GM12865 (cell line): ENCODE measurements at regions not wholly inside any gene's neighbourhood (a gene's known extent, or its start where the extent isn't known, plus 50 kb on each side); places are given as distances from the start of the nearest gene placed in this dataset.

ENCODE experiments used
- DNase-seq: peaks from one replicate; pipeline ENCODE4 v3.0.0; 2010; ENCODE audit warnings: low read depth
- H3K4me3 ChIP-seq: 2 replicates; pipeline ENCODE4 v1.5.1; 2011; ENCODE audit warnings: mild to moderate bottlenecking, low read depth, low read length, control low read depth
- TF ChIP-seq, protein P1 (sequence below): IDR thresholded peaks from 2 replicates; pipeline ENCODE4 v1.5.1; 2011; ENCODE audit warnings: low read length, control low read depth, low read depth, inconsistent platforms; ENCODE audit not compliant: insufficient read depth; ENCODE audit errors: missing control alignments

DNA sequence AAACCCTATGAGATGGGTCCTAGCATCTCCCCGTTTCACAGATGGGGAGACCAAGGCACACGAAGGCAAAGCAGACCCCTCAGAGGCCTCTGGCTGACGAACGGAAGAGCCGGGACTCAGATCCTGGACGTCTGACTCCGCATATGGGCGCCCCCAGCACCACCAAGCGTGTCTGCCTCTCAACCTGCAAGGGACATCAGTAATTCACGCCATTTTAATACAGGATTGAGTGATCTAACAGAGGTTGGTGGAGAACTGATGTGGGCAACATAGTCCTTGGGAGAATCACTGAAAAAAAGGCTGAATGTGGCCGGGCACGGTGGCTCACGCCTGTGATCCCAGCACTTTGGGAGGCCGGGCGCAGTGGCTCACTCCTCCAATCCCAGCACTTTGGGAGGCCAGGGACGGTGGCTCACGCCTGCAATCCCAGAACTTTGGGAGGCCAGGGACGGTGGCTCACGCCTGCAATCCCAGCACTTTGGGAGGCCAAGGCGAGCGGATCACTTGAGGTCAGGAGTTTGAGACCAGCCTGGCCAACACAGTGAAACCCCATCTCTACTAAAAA lies 206.6 kb downstream of the DLL1 start:
- no peak for DNase-seq
- H3K4me3 ChIP-seq: no peak overlapping the region
- TF ChIP-seq, protein P1, sequence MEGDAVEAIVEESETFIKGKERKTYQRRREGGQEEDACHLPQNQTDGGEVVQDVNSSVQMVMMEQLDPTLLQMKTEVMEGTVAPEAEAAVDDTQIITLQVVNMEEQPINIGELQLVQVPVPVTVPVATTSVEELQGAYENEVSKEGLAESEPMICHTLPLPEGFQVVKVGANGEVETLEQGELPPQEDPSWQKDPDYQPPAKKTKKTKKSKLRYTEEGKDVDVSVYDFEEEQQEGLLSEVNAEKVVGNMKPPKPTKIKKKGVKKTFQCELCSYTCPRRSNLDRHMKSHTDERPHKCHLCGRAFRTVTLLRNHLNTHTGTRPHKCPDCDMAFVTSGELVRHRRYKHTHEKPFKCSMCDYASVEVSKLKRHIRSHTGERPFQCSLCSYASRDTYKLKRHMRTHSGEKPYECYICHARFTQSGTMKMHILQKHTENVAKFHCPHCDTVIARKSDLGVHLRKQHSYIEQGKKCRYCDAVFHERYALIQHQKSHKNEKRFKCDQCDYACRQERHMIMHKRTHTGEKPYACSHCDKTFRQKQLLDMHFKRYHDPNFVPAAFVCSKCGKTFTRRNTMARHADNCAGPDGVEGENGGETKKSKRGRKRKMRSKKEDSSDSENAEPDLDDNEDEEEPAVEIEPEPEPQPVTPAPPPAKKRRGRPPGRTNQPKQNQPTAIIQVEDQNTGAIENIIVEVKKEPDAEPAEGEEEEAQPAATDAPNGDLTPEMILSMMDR: no peak

- TF ChIP-seq, protein P1: no peak
- H3K4me3 ChIP-seq: no peak overlapping the region
- no peak for DNase-seq
Measured at GRCh38 chr6:170083236-170084051, 207.4 kb downstream of the DLL1 start.

- no peak overlapping the region for H3K4me3 ChIP-seq
- TF ChIP-seq, protein P1: no peak
- DNase-seq: no peak
Measured at GRCh38 chr6:170082531-170083187, 208.2 kb downstream of the DLL1 start.

GRCh38 chr6:170082067-170082466 lies 208.8 kb downstream of the DLL1 start:
- no peak overlapping the region for H3K4me3 ChIP-seq
- DNase-seq: no peak
- TF ChIP-seq, protein P1: no peak

DNA sequence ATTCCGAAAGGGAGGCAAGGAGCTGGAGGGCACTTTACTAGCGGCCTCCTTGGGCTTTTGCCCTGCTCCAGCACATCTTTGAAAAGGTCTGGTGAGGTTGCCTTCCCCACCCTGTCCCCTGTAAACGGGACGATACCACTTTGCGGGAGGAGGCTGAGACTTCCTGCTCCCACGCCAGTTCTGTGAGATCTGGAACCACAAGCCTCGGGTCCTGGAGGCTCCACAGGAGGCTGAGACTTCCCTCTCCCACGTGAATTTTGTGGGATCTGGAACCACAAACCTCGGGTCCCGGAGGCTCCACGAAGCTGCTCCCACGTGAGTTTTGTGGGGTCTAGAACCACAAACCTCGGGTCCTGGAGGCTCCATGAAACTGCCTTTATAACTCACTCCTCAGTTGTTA lies 209.3 kb downstream of the DLL1 start:
- no peak overlapping the region for H3K4me3 ChIP-seq
- DNase-seq: no peak
- TF ChIP-seq, protein P1: no peak

DNA sequence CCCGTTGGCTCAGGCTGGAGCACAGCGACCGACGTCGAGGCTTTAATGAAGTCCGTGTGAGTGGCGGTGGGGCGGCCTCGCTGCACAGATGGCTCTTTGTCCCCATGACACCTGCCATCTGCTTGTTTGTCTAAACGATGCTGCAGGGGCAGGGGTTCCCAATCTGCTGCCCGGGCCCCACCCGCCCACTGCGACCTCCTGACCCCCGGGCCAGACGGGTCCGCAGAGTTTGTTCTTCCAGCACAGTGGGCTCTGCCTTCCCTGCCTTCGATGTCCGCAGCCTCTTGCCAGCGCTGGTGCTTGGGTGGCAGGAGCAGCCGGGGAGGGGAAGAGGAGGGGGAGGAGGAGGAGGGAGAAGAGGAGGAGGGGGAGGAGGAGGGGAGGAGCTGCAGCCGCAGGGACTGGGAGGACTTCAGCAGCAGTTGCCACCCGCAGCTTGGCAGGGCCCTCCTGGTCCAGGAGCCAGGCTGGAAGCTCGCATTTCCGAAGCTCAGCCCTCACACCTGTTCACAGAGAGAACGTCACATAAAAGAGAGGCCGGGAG lies 210.0 kb downstream of the DLL1 start:
- TF ChIP-seq, protein P1: no peak
- H3K4me3 ChIP-seq: no peak overlapping the region
- DNase-seq: no peak
